K562 (cell line): ENCODE measurements at regions not wholly inside any gene's neighbourhood (a gene's known extent, or its start where the extent isn't known, plus 50 kb on each side); places are given as distances from the start of the nearest gene placed in this dataset.

ENCODE experiments used
- ATAC-seq: fragments of 200-7000 bp; cut with Tn5 transposase; 3 replicates; pipeline ENCODE4 v1.9.1; 2020; ENCODE audit warnings: moderate library complexity
- BruUV-seq: library from RNA; stranded (reverse); fragments of 400-500 nt; replicated peaks from 2 replicates; lab custom pipeline; 2021; lab: Mats Ljungman, UMichigan
- CTCF ChIA-PET: fragments of 300-600 bp; formaldehyde crosslinking; extraction: SDS; loops from one replicate; lab custom pipeline; 2021; ENCODE audit warnings: low intra/inter-chr PET ratio; lab: Yijun Ruan, JAX
- POLR2A ChIA-PET: fragments of 300-600, 350-650 bp; sonication (Branson Sonifier 250); formaldehyde crosslinking; extraction: SDS; loops from one replicate; lab custom pipeline; 2021; ENCODE audit warnings: antibody characterized with exemption, inconsistent platforms; lab: Yijun Ruan, JAX
- DNase-seq, 4 experiments: peaks; one replicate each; pipeline versions ENCODE4 v3.0.0 to v3.0.0-alpha.2; 2011 to 2018; ENCODE audit warnings: low spot score in 3 of 4, mixed read lengths in 3 of 4; ENCODE audit errors: extremely low read depth in 1 of 4
- FAIRE-seq: peaks from 2 replicates; lab custom pipeline; 2011; peaks lifted over from hg19 to GRCh38; lab: Jason Lieb, UNC
- H2AFZ ChIP-seq: 2 replicates; pipeline ENCODE4 v1.6.0; 2011; ENCODE audit warnings: low read depth, low read length, control low read depth, inconsistent platforms
- H3K27ac ChIP-seq: fragments of 200-600 bp; 3 replicates; pipeline ENCODE4 v1.8.0; 2011; ENCODE audit warnings: low read depth, mild to moderate bottlenecking, control low read depth, inconsistent platforms, low read length, moderate library complexity, mixed read lengths; ENCODE audit errors: extremely low read depth
- H3K27me3 ChIP-seq, 2 experiments: fragments of 300-600 bp in 1 of 2; 2 replicates in 1 of 2; 3 replicates in 1 of 2; pipeline versions ENCODE4 v1.6.0 to v1.8.0; 2011; ENCODE audit warnings: inconsistent platforms in 2 of 2, low read length in 2 of 2, mild to moderate bottlenecking in 1 of 2, mixed read lengths in 1 of 2, moderate library complexity in 1 of 2; ENCODE audit not compliant: control insufficient read depth in 2 of 2, insufficient read depth in 2 of 2
- H3K36me3 ChIP-seq: fragments of 300-600 bp; 3 replicates; pipeline ENCODE4 v1.8.0; 2011; ENCODE audit warnings: mild to moderate bottlenecking, low read length, inconsistent platforms; ENCODE audit not compliant: control insufficient read depth, insufficient read depth
- H3K4me1 ChIP-seq, 2 experiments: fragments of 200-600 bp in 1 of 2; replicated peaks in 1 of 2; 2 replicates in 1 of 2; 3 replicates in 1 of 2; pipeline versions ENCODE4 v1.5.1 to v1.8.0; 2011; ENCODE audit warnings: inconsistent platforms in 2 of 2, low read length in 2 of 2, mild to moderate bottlenecking in 1 of 2, mixed read lengths in 1 of 2, moderate library complexity in 1 of 2; ENCODE audit not compliant: control insufficient read depth in 2 of 2, insufficient read depth in 2 of 2
- H3K4me2 ChIP-seq: 2 replicates; pipeline ENCODE4 v1.6.1; 2011; ENCODE audit warnings: low read length, control low read depth, inconsistent platforms, mixed read lengths; ENCODE audit not compliant: insufficient read depth
- H3K4me3 ChIP-seq: fragments of 200-600 bp; sonication (generic), shearing (Covaris generic); 2 replicates; pipeline ENCODE4 v1.5.1; 2016; ENCODE audit warnings: control low read depth, inconsistent platforms
- H3K79me2 ChIP-seq: fragments of 200-600 bp; 3 replicates; pipeline ENCODE4 v1.8.0; 2011; ENCODE audit warnings: low read length, inconsistent platforms; ENCODE audit not compliant: control insufficient read depth, insufficient read depth
- H3K9ac ChIP-seq, 2 experiments: 2 replicates each; pipeline versions ENCODE4 v1.6.0 to v1.6.1; 2011; ENCODE audit warnings: low read depth in 2 of 2, low read length in 2 of 2, control low read depth in 1 of 2, inconsistent platforms in 1 of 2, mild to moderate bottlenecking in 1 of 2, mixed read lengths in 1 of 2; ENCODE audit not compliant: insufficient read depth in 1 of 2
- H3K9me1 ChIP-seq: one replicate; pipeline ENCODE4 v1.6.0; 2011; ENCODE audit warnings: inconsistent platforms, mild to moderate bottlenecking, low read length, moderate library complexity; ENCODE audit not compliant: control insufficient read depth, insufficient read depth
- H3K9me3 ChIP-seq: replicated peaks from 2 replicates; pipeline ENCODE4 v1.5.1; 2011; ENCODE audit warnings: low read depth, low read length, inconsistent platforms; ENCODE audit not compliant: control insufficient read depth, insufficient read depth
- H4K20me1 ChIP-seq: replicated peaks from 2 replicates; pipeline ENCODE4 v1.6.1; 2011; ENCODE audit warnings: low read length, inconsistent platforms, mixed read lengths; ENCODE audit not compliant: control insufficient read depth, insufficient read depth
- CAMTA2 ChIP-seq: fragments of 250-450 bp; sonication (Bioruptor Pico); conservative IDR thresholded peaks from 2 replicates; pipeline ENCODE4 v1.5.1; 2022
- CLOCK ChIP-seq: fragments of 250-450 bp; sonication (Bioruptor Pico); IDR thresholded peaks from 2 replicates; pipeline ENCODE4 v1.4.0; 2020; ENCODE audit warnings: mild to moderate bottlenecking, moderate library complexity, borderline replicate concordance
- EWSR1 ChIP-seq: fragments of 450-650 bp; IDR thresholded peaks from 2 replicates; pipeline ENCODE4 v1.6.1; 2018; ENCODE audit warnings: borderline replicate concordance, mild to moderate bottlenecking, low read depth, moderate library complexity; ENCODE audit not compliant: partially characterized antibody
- GATAD2B ChIP-seq: fragments of 450-650 bp; IDR thresholded peaks from 2 replicates; pipeline ENCODE4 v1.6.1; 2017; ENCODE audit warnings: mild to moderate bottlenecking, borderline replicate concordance
- ID3 ChIP-seq, 2 experiments: fragments of 250-450 bp in 1 of 2; fragments of 450-650 bp in 1 of 2; sonication (Bioruptor Pico) in 1 of 2; IDR thresholded peaks; 2 replicates each; pipeline versions ENCODE4 v1.6.1 to v1.8.0; 2016 to 2021; ENCODE audit warnings: mild to moderate bottlenecking in 2 of 2, moderate library complexity in 2 of 2, missing compliant biosample characterization in 1 of 2, missing genetic modification characterization in 1 of 2
- POLR3G ChIP-seq: IDR thresholded peaks from 2 replicates; pipeline ENCODE4 v1.6.1; 2011; ENCODE audit not compliant: insufficient read length, insufficient replicate concordance; ENCODE audit errors: extremely low read depth
- SRSF1 ChIP-seq: fragments of 200-400 bp; formaldehyde crosslinking; IDR thresholded peaks from 2 replicates; pipeline ENCODE4 v1.6.1; 2017; ENCODE audit warnings: mild to moderate bottlenecking, low read depth, low read length, moderate library complexity
- THRAP3 ChIP-seq: fragments of 450-650 bp; IDR thresholded peaks from 2 replicates; pipeline ENCODE4 v1.6.1; 2016; ENCODE audit warnings: mild to moderate bottlenecking, inconsistent platforms, borderline replicate concordance
- WGBS: fragments of 100-300 bp; shearing (Covaris generic); methylation state at CpG from one replicate; pipeline ENCODE4 v1.1.6; 2016; ENCODE audit warnings: low coverage, mixed read lengths; ENCODE audit not compliant: insufficient coverage; ENCODE audit errors: missing lambda C conversion rate; 5-methylcytosine and 5-hydroxymethylcytosine counted together
- in situ Hi-C: fragments of 300-500 bp; cut with MboI; formaldehyde crosslinking; loops from 4 replicates; pipeline ENCODE4 v1.15.0; 2018; ENCODE audit warnings: inconsistent platforms, mixed read lengths
- intact Hi-C: fragments of 100-400 bp; cut with micrococcal nuclease; formaldehyde crosslinking; loops from 2 replicates; pipeline ENCODE4 v1.14.2; 2022
- TF ChIP-seq, protein P1 (sequence below): sonication (generic); formaldehyde crosslinking; IDR thresholded peaks from 2 replicates; pipeline ENCODE4 v1.8.0; 2022; ENCODE audit warnings: mild to moderate bottlenecking, missing genetic modification reagents, borderline replicate concordance

DNA sequence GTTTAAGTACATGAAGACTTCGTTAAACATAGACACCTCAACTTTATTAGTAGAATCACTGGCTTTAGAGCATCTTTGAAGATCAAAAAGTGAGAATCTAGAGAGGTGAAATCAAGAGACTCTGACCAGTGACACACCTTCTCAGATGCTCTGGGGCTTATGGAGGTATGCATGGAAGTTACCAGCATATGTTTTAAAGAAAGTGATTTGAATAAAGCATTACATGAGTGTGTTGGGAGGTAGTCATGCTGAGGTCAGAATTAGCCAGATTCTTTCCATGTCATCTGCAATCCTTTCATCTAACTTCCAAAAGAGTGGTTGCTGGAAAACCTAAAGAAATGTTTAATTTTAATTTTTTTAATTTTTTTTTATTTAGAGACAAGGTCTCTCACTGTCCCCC lies 658.0 kb upstream of the GOLIM4 start:
- ATAC-seq: no peak
- Histone ChIP-seq H3K4me2 (no peak overlapping the region), H4K20me1 (no peaks in the 10 kb centered on the region), H3K9me1 (no peaks in the 10 kb centered on the region), H3K27me3 (no peaks in the 10 kb centered on the region), H3K36me3 (no peaks in the 10 kb centered on the region), H3K27ac (no peak overlapping the region), H3K9me3 (no peaks in the 10 kb centered on the region), H3K9ac (no peak overlapping the region), H3K79me2 (no peaks in the 10 kb centered on the region), H3K4me1 (no peaks in the 10 kb centered on the region), H2AFZ (no peak overlapping the region), H3K4me3 (no peak overlapping the region)
- ChIA-PET POLR2A (no interaction called here), CTCF (no interaction called here)
- intact Hi-C loops (no loop called here), in situ Hi-C loops (no loop called here)
- BruUV-seq: no TSS peak
- 0% methylated on average over 1 of the region's 1 CpG for WGBS
- TF ChIP-seq EWSR1 (no peak), THRAP3 (no peak), CLOCK (CRISPR knock-in tag) (no peak), CAMTA2 (CRISPR knock-in tag) (no peak), ID3 (CRISPR knock-in tag; IDR thresholded peaks at IDR 0.05) (no peak), ID3 (tag; IDR thresholded peaks at IDR 0.05) (no peak), SRSF1 (no peak), GATAD2B (no peak), POLR3G (no peak)
- TF ChIP-seq, protein P1, sequence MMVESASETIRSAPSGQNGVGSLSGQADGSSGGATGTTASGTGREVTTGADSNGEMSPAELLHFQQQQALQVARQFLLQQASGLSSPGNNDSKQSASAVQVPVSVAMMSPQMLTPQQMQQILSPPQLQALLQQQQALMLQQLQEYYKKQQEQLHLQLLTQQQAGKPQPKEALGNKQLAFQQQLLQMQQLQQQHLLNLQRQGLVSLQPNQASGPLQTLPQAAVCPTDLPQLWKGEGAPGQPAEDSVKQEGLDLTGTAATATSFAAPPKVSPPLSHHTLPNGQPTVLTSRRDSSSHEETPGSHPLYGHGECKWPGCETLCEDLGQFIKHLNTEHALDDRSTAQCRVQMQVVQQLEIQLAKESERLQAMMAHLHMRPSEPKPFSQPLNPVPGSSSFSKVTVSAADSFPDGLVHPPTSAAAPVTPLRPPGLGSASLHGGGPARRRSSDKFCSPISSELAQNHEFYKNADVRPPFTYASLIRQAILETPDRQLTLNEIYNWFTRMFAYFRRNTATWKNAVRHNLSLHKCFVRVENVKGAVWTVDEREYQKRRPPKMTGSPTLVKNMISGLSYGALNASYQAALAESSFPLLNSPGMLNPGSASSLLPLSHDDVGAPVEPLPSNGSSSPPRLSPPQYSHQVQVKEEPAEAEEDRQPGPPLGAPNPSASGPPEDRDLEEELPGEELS: no peak
- no peak for FAIRE-seq
- DNase-seq: no peak
